H1 (cell line): ENCODE measurements at regions not wholly inside any gene's neighbourhood (a gene's known extent, or its start where the extent isn't known, plus 50 kb on each side); places are given as distances from the start of the nearest gene placed in this dataset.
A peak's percentile ranks its signal among the peaks of the same experiment; 100 is the strongest.

Source experiments
- CTCF ChIA-PET: fragments of 300-600 bp; sonication (Branson Sonifier 250); formaldehyde crosslinking; loops from one replicate; lab custom pipeline; 2021; ENCODE audit not compliant: partially characterized antibody; lab: Charles Lee
- POLR2A ChIA-PET: fragments of 300-600 bp; sonication (Branson Sonifier 250); formaldehyde crosslinking; loops from one replicate; lab custom pipeline; 2021; ENCODE audit warnings: inconsistent platforms; ENCODE audit not compliant: partially characterized antibody; lab: Charles Lee
- DNase-seq, 2 experiments: peaks; one replicate each; pipeline versions ENCODE4 v3.0.0 to v3.0.0-alpha.2; 2010 to 2022; ENCODE audit warnings: low spot score in 2 of 2, low read depth in 1 of 2, mixed read lengths in 1 of 2
- FAIRE-seq: peaks from 2 replicates; lab custom pipeline; 2011; peaks lifted over from hg19 to GRCh38; lab: Jason Lieb, UNC
- H2AFZ ChIP-seq: 2 replicates; pipeline ENCODE4 v1.8.1; 2012; ENCODE audit warnings: low read length, inconsistent platforms
- H2AK5ac ChIP-seq: 2 replicates; pipeline ENCODE4 v1.6.1; 2013; ENCODE audit warnings: low read depth, low read length
- H2BK120ac ChIP-seq: replicated peaks from 2 replicates; pipeline ENCODE3; 2013; ENCODE audit warnings: low read depth, low read length, inconsistent platforms
- H2BK12ac ChIP-seq: 2 replicates; pipeline ENCODE4 v1.6.1; 2013; ENCODE audit warnings: low read depth, low read length
- H2BK15ac ChIP-seq: 2 replicates; pipeline ENCODE4 v1.6.1; 2013; ENCODE audit warnings: low read length
- H2BK20ac ChIP-seq: 2 replicates; pipeline ENCODE4 v1.6.1; 2013; ENCODE audit warnings: low read length
- H2BK5ac ChIP-seq: 2 replicates; pipeline ENCODE4 v1.6.1; 2013; ENCODE audit warnings: low read depth, low read length
- H3K14ac ChIP-seq: 2 replicates; pipeline ENCODE4 v1.6.1; 2013; ENCODE audit warnings: inconsistent platforms; ENCODE audit not compliant: insufficient read length
- H3K18ac ChIP-seq: 2 replicates; pipeline ENCODE4 v1.6.1; 2013; ENCODE audit warnings: low read length; ENCODE audit errors: extremely low read depth
- H3K23ac ChIP-seq: 2 replicates; pipeline ENCODE4 v1.6.1; 2013; ENCODE audit warnings: inconsistent platforms; ENCODE audit not compliant: insufficient read length
- H3K23me2 ChIP-seq: 2 replicates; pipeline ENCODE4 v1.6.1; 2013; ENCODE audit warnings: low read depth, low read length
- H3K27ac ChIP-seq: 2 replicates; pipeline ENCODE4 v1.6.1; 2011; ENCODE audit warnings: low read depth, low read length, inconsistent platforms
- H3K27me3 ChIP-seq, 4 experiments: replicated peaks in 1 of 4; 1 replicate in 1 of 4; 2 replicates in 3 of 4; pipeline versions ENCODE4 v1.6.1 to v1.8.1; 2011 to 2013; ENCODE audit warnings: low read length in 3 of 4, mild to moderate bottlenecking in 3 of 4, inconsistent platforms in 2 of 4, mixed read lengths in 2 of 4, moderate library complexity in 1 of 4; ENCODE audit not compliant: control insufficient read depth in 3 of 4, insufficient read depth in 3 of 4; ENCODE audit errors: extremely low read depth in 1 of 4
- H3K36me3 ChIP-seq, 4 experiments: 2 replicates each; pipeline versions ENCODE4 v1.6.1 to v1.8.1; 2011 to 2013; ENCODE audit warnings: mild to moderate bottlenecking in 4 of 4, low read length in 3 of 4, moderate library complexity in 2 of 4, control low read depth in 1 of 4, inconsistent platforms in 1 of 4; ENCODE audit not compliant: insufficient read depth in 4 of 4, control insufficient read depth in 2 of 4
- H3K4ac ChIP-seq: replicated peaks from 2 replicates; pipeline ENCODE3; 2013; ENCODE audit warnings: low read length, low read depth, mixed read lengths, inconsistent platforms; ENCODE audit not compliant: insufficient read length
- H3K4me1 ChIP-seq, 4 experiments: replicated peaks in 1 of 4; 1 replicate in 1 of 4; 2 replicates in 3 of 4; pipeline versions ENCODE4 v1.6.1 to v1.8.1; 2011 to 2013; ENCODE audit warnings: low read length in 3 of 4, inconsistent platforms in 2 of 4, mixed read lengths in 1 of 4; ENCODE audit not compliant: insufficient read depth in 4 of 4, control insufficient read depth in 3 of 4
- H3K4me2 ChIP-seq, 2 experiments: 2 replicates each; pipeline versions ENCODE4 v1.6.1 to v1.8.1; 2011 to 2013; ENCODE audit warnings: low read depth in 2 of 2, low read length in 2 of 2, control low read depth in 1 of 2, inconsistent platforms in 1 of 2, mild to moderate bottlenecking in 1 of 2; ENCODE audit not compliant: insufficient read depth in 1 of 2
- H3K4me3 ChIP-seq, 4 experiments: fragments of 200-600, 300-600 bp in 1 of 4; sonication (generic), shearing (Covaris generic), sonication (Bioruptor Twin) in 1 of 4; 2 replicates each; pipeline versions ENCODE4 v1.5.1 to v1.8.1; 2011 to 2016; ENCODE audit warnings: low read length in 4 of 4, low read depth in 3 of 4, control low read depth in 2 of 4, inconsistent platforms in 2 of 4, mild to moderate bottlenecking in 2 of 4, mixed read lengths in 1 of 4, moderate library complexity in 1 of 4; ENCODE audit not compliant: insufficient read depth in 2 of 4; ENCODE audit errors: extremely low read depth in 1 of 4
- H3K56ac ChIP-seq: replicated peaks from 2 replicates; pipeline ENCODE3; 2013; ENCODE audit warnings: low read depth, mild to moderate bottlenecking, mixed read lengths, low read length, inconsistent platforms; ENCODE audit not compliant: insufficient read length
- H3K79me1 ChIP-seq: 2 replicates; pipeline ENCODE4 v1.6.1; 2013; ENCODE audit warnings: low read depth, low read length, control low read depth
- H3K79me2 ChIP-seq, 2 experiments: 2 replicates each; pipeline versions ENCODE4 v1.6.1 to v1.8.1; 2012 to 2013; ENCODE audit warnings: low read length in 2 of 2, mild to moderate bottlenecking in 2 of 2, inconsistent platforms in 1 of 2; ENCODE audit not compliant: insufficient read depth in 2 of 2, control insufficient read depth in 1 of 2
- H3K9ac ChIP-seq, 4 experiments: replicated peaks in 1 of 4; 1 replicate in 1 of 4; 2 replicates in 3 of 4; pipeline versions ENCODE4 v1.6.1 to v1.8.1; 2011 to 2013; ENCODE audit warnings: low read depth in 3 of 4, low read length in 3 of 4, control low read depth in 2 of 4, mild to moderate bottlenecking in 2 of 4, moderate library complexity in 2 of 4, inconsistent platforms in 1 of 4; ENCODE audit errors: extremely low read depth in 1 of 4
- H3K9me3 ChIP-seq, 2 experiments: 2 replicates each; pipeline versions ENCODE4 v1.6.1 to v1.8.1; 2012 to 2013; ENCODE audit warnings: mild to moderate bottlenecking in 2 of 2, moderate library complexity in 2 of 2, control low read depth in 1 of 2, inconsistent platforms in 1 of 2, low read depth in 1 of 2, low read length in 1 of 2, mixed read lengths in 1 of 2; ENCODE audit not compliant: insufficient read depth in 2 of 2
- H4K20me1 ChIP-seq, 2 experiments: replicated peaks in 1 of 2; 2 replicates each; pipeline versions ENCODE3 to v1.8.1; 2011 to 2013; ENCODE audit warnings: inconsistent platforms in 2 of 2, low read length in 2 of 2, mild to moderate bottlenecking in 1 of 2; ENCODE audit not compliant: insufficient read depth in 2 of 2, control insufficient read depth in 1 of 2
- H4K5ac ChIP-seq: 2 replicates; pipeline ENCODE4 v1.6.1; 2013; ENCODE audit warnings: low read length, low read depth, mixed read lengths, inconsistent platforms; ENCODE audit not compliant: insufficient read length
- H4K8ac ChIP-seq: 2 replicates; pipeline ENCODE4 v1.8.0; 2013; ENCODE audit warnings: mild to moderate bottlenecking, moderate library complexity, low read length, inconsistent platforms; ENCODE audit not compliant: insufficient read depth; ENCODE audit errors: extremely low read depth
- H4K91ac ChIP-seq: replicated peaks from 2 replicates; pipeline ENCODE3; 2013; ENCODE audit warnings: low read length, mixed read lengths, inconsistent platforms; ENCODE audit not compliant: insufficient read length
- ASH2L ChIP-seq: fragments of 200-600, 300-600 bp; sonication (generic); IDR thresholded peaks from one replicate; pipeline ENCODE4 v1.7.1; 2017; ENCODE audit warnings: low read length
- BACH1 ChIP-seq: IDR thresholded peaks from 2 replicates; pipeline ENCODE4 v1.6.1; 2012; ENCODE audit warnings: low read length, improper control_type of control experiment
- CEBPB ChIP-seq: IDR thresholded peaks from 2 replicates; pipeline ENCODE4 v1.6.1; 2012; ENCODE audit warnings: low read depth, low read length
- CHD2 ChIP-seq: IDR thresholded peaks from 2 replicates; pipeline ENCODE4 v1.6.1; 2012; ENCODE audit warnings: low read length, improper control_type of control experiment
- CREB1 ChIP-seq: IDR thresholded peaks from 2 replicates; pipeline ENCODE4 v1.6.1; 2012; ENCODE audit warnings: inconsistent platforms
- KDM4A ChIP-seq: IDR thresholded peaks from one replicate; pipeline ENCODE4 v1.7.1; 2012; ENCODE audit warnings: low read depth, mild to moderate bottlenecking, moderate library complexity, low read length, inconsistent platforms; ENCODE audit not compliant: severe bottlenecking
- KDM5A ChIP-seq: fragments of 200-600 bp; IDR thresholded peaks from 2 replicates; pipeline ENCODE4 v1.7.1; 2012; ENCODE audit warnings: mild to moderate bottlenecking, low read length, inconsistent platforms, mixed read lengths
- RBBP5 ChIP-seq: IDR thresholded peaks from 2 replicates; pipeline ENCODE4 v1.7.1; 2012; ENCODE audit warnings: low read depth, mild to moderate bottlenecking, inconsistent platforms, low read length, moderate library complexity, borderline replicate concordance
- RNF2 ChIP-seq: fragments of 200-900, 300-1000 bp; sonication (generic); IDR thresholded peaks from 2 replicates; pipeline ENCODE4 v1.7.1; 2016; ENCODE audit warnings: borderline replicate concordance, low read depth, mild to moderate bottlenecking, antibody characterized with exemption, low read length; ENCODE audit not compliant: poor library complexity, severe bottlenecking; ENCODE audit errors: missing control alignments
- SIN3A ChIP-seq, 2 experiments: IDR thresholded peaks in 1 of 2; conservative IDR thresholded peaks in 1 of 2; 2 replicates each; pipeline ENCODE4 v1.6.1; 2011 to 2012; ENCODE audit warnings: low read length in 2 of 2, improper control_type of control experiment in 1 of 2, low read depth in 1 of 2, mild to moderate bottlenecking in 1 of 2
- SP4 ChIP-seq: IDR thresholded peaks from 2 replicates; pipeline ENCODE4 v1.6.1; 2012; ENCODE audit warnings: low read length, inconsistent platforms
- TAF1 ChIP-seq: IDR thresholded peaks from 2 replicates; pipeline ENCODE4 v1.6.1; 2011; ENCODE audit warnings: mild to moderate bottlenecking, low read depth, low read length
- TAF7 ChIP-seq: optimal IDR thresholded peaks from 2 replicates; pipeline ENCODE3; 2011; ENCODE audit warnings: low read depth, mild to moderate bottlenecking, inconsistent platforms, low read length, moderate library complexity, borderline replicate concordance
- WGBS, 2 experiments: shearing (Covaris generic) in 1 of 2; methylation state at CpG; one replicate each; pipeline versions ENCODE4 v1.1.6 to v1.1.7; 2013 to 2015; ENCODE audit warnings: low lambda C conversion rate in 2 of 2, mixed read lengths in 2 of 2, inconsistent platforms in 1 of 2, low coverage in 1 of 2, missing lambda C conversion rate in 1 of 2; ENCODE audit not compliant: insufficient replicate concordance in 2 of 2, insufficient coverage in 1 of 2, insufficient read length in 1 of 2; ENCODE audit errors: extremely low coverage in 1 of 2, missing lambda C conversion rate in 1 of 2; 5-methylcytosine and 5-hydroxymethylcytosine counted together
- TF ChIP-seq, protein P1 (sequence below): IDR thresholded peaks from 2 replicates; pipeline ENCODE4 v1.6.1; 2012; ENCODE audit warnings: inconsistent platforms

DNA sequence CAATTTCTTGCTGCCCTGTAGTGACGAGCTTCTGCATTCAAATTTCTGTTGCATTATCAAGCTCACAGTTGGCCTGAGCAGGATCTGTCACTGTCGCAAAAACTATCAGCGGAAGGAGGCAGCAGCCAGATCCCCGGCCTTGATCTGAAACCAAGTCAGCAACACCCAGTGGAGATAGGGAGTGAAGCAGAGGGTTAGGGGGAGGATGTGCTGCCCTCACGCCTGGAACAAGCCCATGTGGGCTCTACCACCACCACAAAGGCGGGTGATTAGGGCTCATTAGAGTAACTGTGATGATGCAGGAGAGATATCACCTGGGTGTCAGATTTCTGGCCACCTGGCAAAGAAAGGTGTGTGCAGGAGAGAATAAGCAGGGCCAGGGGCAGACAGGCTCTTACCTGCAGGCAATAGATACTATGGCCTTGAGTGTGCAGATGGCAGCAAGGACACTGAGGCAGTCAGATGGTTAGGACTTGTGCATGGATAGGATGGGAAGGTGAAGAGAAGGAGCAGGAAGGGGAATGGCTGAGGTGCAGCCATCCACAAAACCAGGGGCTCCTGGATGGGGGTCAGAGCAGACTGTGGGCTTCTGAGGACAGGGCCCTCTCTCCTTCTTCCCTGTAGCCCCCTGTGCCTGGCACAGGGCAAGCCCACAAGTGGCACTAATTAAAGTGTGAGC lies 417.3 kb downstream of the RPS24 start:
- CTCF ChIA-PET, result interaction anchor here (0.9 to 1.2 kb wide), 2 partner anchors 18 to 57 kb away, joined by 3 to 4 read pairs; no protein-coding TSS in a partner anchor
- Histone ChIP-seq H3K36me3 (no peaks in the 10 kb centered on the region), H3K23ac (no peak overlapping the region), H2BK5ac (no peak overlapping the region; the same call in 1 of the 2 replicates), H4K91ac (no peak overlapping the region), H3K14ac (no peak overlapping the region), H4K20me1 (no peaks in the 10 kb centered on the region), H4K8ac (no peak overlapping the region), H2BK20ac (no peak overlapping the region), H3K4me3 (no peak overlapping the region), H3K23me2 (no peaks in the 10 kb centered on the region), H4K5ac (no peak overlapping the region), H2BK12ac (peak overlapping the region; percentile 50; the same call in 1 of the 2 replicates), H3K9me3 (no peaks in the 10 kb centered on the region), H3K9ac (no peak overlapping the region), H3K56ac (no peak overlapping the region), H3K27me3 (no peaks in the 10 kb centered on the region), H2BK120ac (no peak overlapping the region), H2AK5ac (0 out of 2 replicates have a peak overlapping the region, but pooled peaks have one; percentile 8), H3K79me1 (no peaks in the 10 kb centered on the region), H2BK15ac (peak overlapping the region; percentile 65; the same call in 1 of the 2 replicates), H3K4me2 (no peak overlapping the region), H3K27ac (no peak overlapping the region), H3K4me1 (no peaks in the 10 kb centered on the region; a peak in 1 of 7 replicates), H3K79me2 (no peaks in the 10 kb centered on the region), H3K4ac (no peak overlapping the region), H3K18ac (no peak overlapping the region), H2AFZ (no peak overlapping the region)
- POLR2A ChIA-PET, result no interaction called here
- no peak for DNase-seq
- 64% methylated on average over 6 of the region's 6 CpGs; no CpG with 5 or more reads in 1 of the 2 experiments for WGBS, 2 experiments
- no peak for FAIRE-seq
- no peak for TF ChIP-seq KDM5A
- no peak for TF ChIP-seq CHD2
- TF ChIP-seq RNF2, result no peak
- no peak for TF ChIP-seq TAF7
- no peak for TF ChIP-seq CREB1
- no peak for TF ChIP-seq ASH2L
- no peak for TF ChIP-seq KDM4A
- TF ChIP-seq BACH1, result no peak
- TF ChIP-seq, protein P1, sequence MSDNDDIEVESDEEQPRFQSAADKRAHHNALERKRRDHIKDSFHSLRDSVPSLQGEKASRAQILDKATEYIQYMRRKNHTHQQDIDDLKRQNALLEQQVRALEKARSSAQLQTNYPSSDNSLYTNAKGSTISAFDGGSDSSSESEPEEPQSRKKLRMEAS, result no peak
- no peak for TF ChIP-seq SP4
- TF ChIP-seq RBBP5, result no peak
- no peak for TF ChIP-seq TAF1
- TF ChIP-seq CEBPB, result no peak
- TF ChIP-seq SIN3A (conservative IDR thresholded peaks at IDR 0.05 in 1 of 2, IDR thresholded peaks at IDR 0.05 in 1 of 2; ENCODE audit: low read depth in 1 of 2, low read length in 2 of 2), result no peak
